HFF-Myc (cell line): ENCODE measurements at regions not wholly inside any gene's neighbourhood (a gene's known extent, or its start where the extent isn't known, plus 50 kb on each side); places are given as distances from the start of the nearest gene placed in this dataset.

ENCODE experiments used
- DNase-seq: peaks from one replicate; pipeline ENCODE4 v3.0.0-alpha.2; 2011; ENCODE audit warnings: low read depth; ENCODE audit errors: extremely low read depth
- H3K4me3 ChIP-seq: replicated peaks from 2 replicates; pipeline ENCODE4 v1.5.1; 2011; ENCODE audit warnings: low read depth, mild to moderate bottlenecking, control low read depth, low read length
- TF ChIP-seq, protein P1 (sequence below): IDR thresholded peaks from 2 replicates; pipeline ENCODE4 v1.5.1; 2012; ENCODE audit warnings: mild to moderate bottlenecking, low read depth, low read length, control low read depth; ENCODE audit errors: missing control alignments

DNA sequence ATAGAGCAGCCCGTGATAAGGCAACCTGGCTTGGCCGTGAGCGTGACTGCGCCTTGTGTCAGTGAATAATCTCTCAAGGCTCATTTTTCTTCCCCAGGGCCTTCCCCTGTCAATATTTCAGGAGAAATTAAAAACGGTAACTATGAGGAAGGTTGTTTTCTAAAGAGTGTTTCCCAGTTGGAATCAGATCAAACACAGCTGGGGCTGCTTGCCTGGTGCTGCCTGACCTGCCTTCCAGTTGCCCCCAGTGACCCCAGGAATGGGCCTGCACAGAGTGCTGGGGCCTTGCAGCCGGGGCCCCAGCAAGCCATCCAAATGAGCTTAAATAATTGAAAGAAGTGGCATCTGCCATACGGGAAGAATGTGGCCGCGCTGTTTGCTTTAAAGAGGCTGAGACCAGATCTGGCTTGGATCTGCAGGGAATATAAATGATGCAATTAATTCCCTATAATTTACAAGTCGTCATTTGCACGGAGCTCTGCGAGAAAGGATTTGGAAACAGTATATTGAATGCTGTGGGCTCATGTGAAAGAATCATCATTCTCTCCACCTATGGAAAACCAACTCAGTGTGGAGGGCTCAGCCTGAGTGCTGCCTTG is 203.9 kb downstream of the C1orf94 start:
- DNase-seq = no peak
- H3K4me3 ChIP-seq = no peak overlapping the region
- TF ChIP-seq, protein P1, sequence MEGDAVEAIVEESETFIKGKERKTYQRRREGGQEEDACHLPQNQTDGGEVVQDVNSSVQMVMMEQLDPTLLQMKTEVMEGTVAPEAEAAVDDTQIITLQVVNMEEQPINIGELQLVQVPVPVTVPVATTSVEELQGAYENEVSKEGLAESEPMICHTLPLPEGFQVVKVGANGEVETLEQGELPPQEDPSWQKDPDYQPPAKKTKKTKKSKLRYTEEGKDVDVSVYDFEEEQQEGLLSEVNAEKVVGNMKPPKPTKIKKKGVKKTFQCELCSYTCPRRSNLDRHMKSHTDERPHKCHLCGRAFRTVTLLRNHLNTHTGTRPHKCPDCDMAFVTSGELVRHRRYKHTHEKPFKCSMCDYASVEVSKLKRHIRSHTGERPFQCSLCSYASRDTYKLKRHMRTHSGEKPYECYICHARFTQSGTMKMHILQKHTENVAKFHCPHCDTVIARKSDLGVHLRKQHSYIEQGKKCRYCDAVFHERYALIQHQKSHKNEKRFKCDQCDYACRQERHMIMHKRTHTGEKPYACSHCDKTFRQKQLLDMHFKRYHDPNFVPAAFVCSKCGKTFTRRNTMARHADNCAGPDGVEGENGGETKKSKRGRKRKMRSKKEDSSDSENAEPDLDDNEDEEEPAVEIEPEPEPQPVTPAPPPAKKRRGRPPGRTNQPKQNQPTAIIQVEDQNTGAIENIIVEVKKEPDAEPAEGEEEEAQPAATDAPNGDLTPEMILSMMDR = no peak

DNA sequence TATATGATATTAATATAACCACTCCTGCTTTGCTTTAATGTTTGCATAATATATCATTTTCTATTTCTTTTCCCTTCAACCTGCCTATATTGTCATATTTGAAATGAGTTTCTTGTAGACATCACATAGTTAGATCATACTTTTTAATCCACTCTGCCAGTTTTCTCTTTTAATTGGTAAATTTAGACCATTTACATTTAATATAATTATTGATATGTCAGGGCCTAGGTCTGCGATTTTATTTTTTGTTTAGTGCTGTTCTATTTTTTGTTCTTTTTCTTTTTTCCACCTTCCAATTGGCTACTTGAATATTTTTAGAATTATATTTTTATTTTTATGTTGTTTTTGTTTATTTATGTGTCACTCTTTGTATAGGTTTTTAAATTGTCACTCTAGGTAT is 213.3 kb downstream of the C1orf94 start:
- no peak overlapping the region for H3K4me3 ChIP-seq
- DNase-seq = no peak
- TF ChIP-seq, protein P1 = no peak

DNA sequence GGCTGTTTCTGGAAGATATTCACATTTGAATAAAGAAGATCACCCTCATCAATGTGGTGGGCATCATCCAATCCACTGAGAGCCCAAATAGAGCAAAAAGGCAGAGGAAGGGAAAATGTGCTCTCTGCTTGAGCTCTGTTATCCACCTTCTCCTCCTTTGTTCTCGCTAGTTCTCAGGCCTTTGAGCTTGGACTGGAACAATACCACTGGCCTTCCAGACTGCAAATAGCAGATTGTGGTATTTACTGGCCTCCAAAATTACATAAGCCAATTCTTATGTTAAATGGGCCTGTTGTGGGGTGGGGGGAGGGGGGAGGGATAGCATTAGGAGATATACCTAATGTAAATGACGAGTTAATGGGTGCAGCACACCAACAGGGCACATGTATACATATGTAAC is 219.3 kb downstream of the C1orf94 start:
- TF ChIP-seq, protein P1 = no peak
- no peak for DNase-seq
- no peak overlapping the region for H3K4me3 ChIP-seq

DNA sequence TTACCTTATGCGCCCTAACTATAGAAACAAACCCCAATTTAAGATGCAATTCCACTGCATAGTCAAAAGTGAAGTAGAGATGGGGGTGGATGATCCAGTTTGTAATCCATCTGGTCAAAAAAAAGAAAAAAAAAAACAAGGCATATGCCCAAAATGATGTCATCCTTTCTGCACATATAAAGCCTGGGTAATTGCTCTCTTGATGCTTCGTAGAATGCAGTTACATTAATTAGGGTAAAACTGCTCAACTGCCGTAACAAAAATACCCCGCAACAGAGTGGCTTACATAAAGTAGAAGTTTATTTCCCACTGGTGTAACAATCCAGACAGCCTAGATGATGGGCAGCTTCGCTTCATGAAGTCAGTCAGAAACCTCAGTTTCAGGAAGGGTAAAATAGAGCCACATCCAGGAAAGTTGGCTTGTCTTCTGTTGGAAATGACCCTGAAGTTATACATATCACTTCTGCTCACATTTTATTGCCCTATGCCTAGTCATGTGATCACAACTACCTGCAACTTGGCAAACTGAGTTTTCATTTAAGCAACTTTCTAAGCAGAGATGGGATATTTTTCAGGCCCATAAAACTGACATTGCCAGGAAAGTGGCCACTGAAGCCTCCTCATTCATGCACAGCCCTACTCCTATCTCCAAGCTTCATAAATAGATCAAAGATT is 221.7 kb downstream of the C1orf94 start:
- DNase-seq = no peak
- no peak overlapping the region for H3K4me3 ChIP-seq
- TF ChIP-seq, protein P1 = no peak

DNA sequence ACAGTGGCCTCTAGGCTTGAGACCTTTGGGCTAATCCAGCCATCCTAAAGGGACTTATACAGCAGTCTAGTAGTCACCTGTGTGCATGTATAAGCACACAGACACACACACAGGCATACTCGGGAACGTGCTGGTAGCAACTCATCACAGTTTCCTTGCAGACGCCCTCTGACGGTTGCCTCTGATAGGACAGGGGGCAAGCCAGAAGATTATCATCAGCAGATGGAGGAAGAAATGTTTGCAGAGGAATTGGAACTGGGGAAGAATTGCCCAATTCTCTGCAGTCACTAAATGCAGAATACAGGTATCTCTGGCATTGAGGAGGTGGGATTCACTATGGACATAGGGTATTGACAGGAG is 222.2 kb downstream of the C1orf94 start:
- TF ChIP-seq, protein P1 = no peak
- no peak for DNase-seq
- H3K4me3 ChIP-seq = no peak overlapping the region

DNA sequence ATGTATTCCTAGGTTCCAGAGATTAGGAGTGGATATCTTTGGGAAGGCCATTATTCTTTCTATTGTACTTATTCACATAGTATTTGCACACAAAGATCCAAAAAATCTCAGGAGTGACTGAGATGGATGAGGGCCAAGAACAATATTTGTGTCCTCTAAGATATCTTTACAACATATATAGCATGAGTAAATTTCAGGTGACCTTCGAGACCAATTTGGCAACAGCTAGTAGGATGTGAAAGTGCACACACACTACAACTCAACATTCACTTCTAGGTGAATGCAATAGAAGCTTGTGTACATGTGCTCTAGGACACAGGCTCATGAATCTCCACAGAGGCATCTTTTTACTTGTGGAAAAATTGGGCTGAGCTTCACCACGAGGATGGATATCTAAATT is 224.0 kb downstream of the C1orf94 start:
- TF ChIP-seq, protein P1 = no peak

More for the DNA sequence above, 224.0 kb downstream of the C1orf94 start:
- no peak overlapping the region for H3K4me3 ChIP-seq
- DNase-seq = no peak
